ENCODE measurements at regions not wholly inside any gene's neighbourhood (a gene's known extent, or its start where the extent isn't known, plus 50 kb on each side); places are given as distances from the start of the nearest gene placed in this dataset.

- TF ChIP-seq CTCF (IDR thresholded peaks at IDR 0.05) (no peak), POLR2A (IDR thresholded peaks at IDR 0.05; ENCODE audit: low read depth) (no peak), POLR2AphosphoS5 (IDR thresholded peaks at IDR 0.05) (no peak), EP300 (IDR thresholded peaks at IDR 0.05) (no peak)
Measured at GRCh38 chr20:16158090-16158975, 414.9 kb downstream of the KIF16B start.

Data from esophagus muscularis mucosa (tissue), 4 donors.